A673 (cell line): ENCODE measurements at regions not wholly inside any gene's neighbourhood (a gene's known extent, or its start where the extent isn't known, plus 50 kb on each side); places are given as distances from the start of the nearest gene placed in this dataset.
"Not testable (repeated sequence)": the region's sequence is repeated elsewhere in the genome, so short reads cannot be mapped to it uniquely, and the experiment has no call there.

ENCODE experiments used
- EZH2 ChIP-seq: fragments of 200-600 bp; sonication (generic); IDR thresholded peaks from 2 replicates; pipeline ENCODE4 v1.6.1; 2017; ENCODE audit warnings: borderline replicate concordance, low read depth, mild to moderate bottlenecking, mixed read lengths, antibody characterized with exemption, low read length; ENCODE audit not compliant: poor library complexity, severe bottlenecking
- TF ChIP-seq, protein P1 (sequence below): fragments of 300-800, 200-600 bp; sonication (generic); conservative IDR thresholded peaks from 2 replicates; pipeline ENCODE4 v1.5.1; 2017; ENCODE audit warnings: low read depth, mild to moderate bottlenecking, antibody characterized with exemption, low read length, moderate library complexity, mixed read lengths

DNA sequence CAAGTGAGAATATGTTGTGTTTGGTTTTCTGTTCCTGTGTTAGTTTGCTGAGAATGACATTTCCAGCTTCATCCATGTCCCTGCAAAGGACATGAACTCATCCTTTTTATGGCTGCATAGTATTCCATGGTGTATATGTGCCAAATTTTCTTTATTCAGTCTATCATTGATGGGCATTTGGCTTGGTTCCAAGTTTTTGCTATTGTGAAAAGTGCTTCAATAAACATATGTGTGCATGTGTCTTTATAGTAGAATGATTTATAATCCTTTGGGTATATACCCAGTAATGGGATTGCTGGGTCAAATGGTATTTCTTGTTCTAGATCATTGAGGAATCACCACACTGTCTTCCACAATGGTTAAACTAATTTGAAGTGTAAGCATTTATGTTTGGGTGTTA is 513.6 kb upstream of the TPK1 start:
- TF ChIP-seq, protein P1, sequence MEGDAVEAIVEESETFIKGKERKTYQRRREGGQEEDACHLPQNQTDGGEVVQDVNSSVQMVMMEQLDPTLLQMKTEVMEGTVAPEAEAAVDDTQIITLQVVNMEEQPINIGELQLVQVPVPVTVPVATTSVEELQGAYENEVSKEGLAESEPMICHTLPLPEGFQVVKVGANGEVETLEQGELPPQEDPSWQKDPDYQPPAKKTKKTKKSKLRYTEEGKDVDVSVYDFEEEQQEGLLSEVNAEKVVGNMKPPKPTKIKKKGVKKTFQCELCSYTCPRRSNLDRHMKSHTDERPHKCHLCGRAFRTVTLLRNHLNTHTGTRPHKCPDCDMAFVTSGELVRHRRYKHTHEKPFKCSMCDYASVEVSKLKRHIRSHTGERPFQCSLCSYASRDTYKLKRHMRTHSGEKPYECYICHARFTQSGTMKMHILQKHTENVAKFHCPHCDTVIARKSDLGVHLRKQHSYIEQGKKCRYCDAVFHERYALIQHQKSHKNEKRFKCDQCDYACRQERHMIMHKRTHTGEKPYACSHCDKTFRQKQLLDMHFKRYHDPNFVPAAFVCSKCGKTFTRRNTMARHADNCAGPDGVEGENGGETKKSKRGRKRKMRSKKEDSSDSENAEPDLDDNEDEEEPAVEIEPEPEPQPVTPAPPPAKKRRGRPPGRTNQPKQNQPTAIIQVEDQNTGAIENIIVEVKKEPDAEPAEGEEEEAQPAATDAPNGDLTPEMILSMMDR: not testable (repeated sequence)
- TF ChIP-seq EZH2: not testable (repeated sequence)
